NCI-H2196 (cell line): ENCODE measurements at regions not wholly inside any gene's neighbourhood (a gene's known extent, or its start where the extent isn't known, plus 50 kb on each side); places are given as distances from the start of the nearest gene placed in this dataset.

Experiments used
- DNase-seq: peaks from one replicate; lab custom pipeline; 2025; ENCODE audit not compliant: unreplicated experiment; lab: John Stamatoyannopoulos, UW

GRCh38 chr10:9654261-9654660 lies 1363.4 kb upstream of the CELF2 start:
- DNase-seq, result no peak

GRCh38 chr10:9656386-9656785 lies 1361.3 kb upstream of the CELF2 start:
- DNase-seq, result no peak

- no peak for DNase-seq
Observed at GRCh38 chr10:9656996-9657395, 1360.7 kb upstream of the CELF2 start.

- no peak for DNase-seq
Observed at GRCh38 chr10:9657530-9657929, 1360.1 kb upstream of the CELF2 start.

- DNase-seq, result no peak
Observed at GRCh38 chr10:9668411-9668810, 1349.3 kb upstream of the CELF2 start.

GRCh38 chr10:9670911-9671310 lies 1346.8 kb upstream of the CELF2 start:
- no peak for DNase-seq

GRCh38 chr10:9681655-9682054 lies 1336.0 kb upstream of the CELF2 start:
- DNase-seq, result no peak

GRCh38 chr10:9682802-9683201 lies 1334.9 kb upstream of the CELF2 start:
- DNase-seq, result no peak

- no peak for DNase-seq
Observed at GRCh38 chr10:9684186-9684585, 1333.5 kb upstream of the CELF2 start.

GRCh38 chr10:9685596-9685995 lies 1332.1 kb upstream of the CELF2 start:
- DNase-seq, result no peak

GRCh38 chr10:9688711-9689110 lies 1329.0 kb upstream of the CELF2 start:
- no peak for DNase-seq

GRCh38 chr10:9707216-9707615 lies 1310.5 kb upstream of the CELF2 start:
- no peak for DNase-seq

GRCh38 chr10:9709849-9710248 lies 1307.8 kb upstream of the CELF2 start:
- no peak for DNase-seq

- no peak for DNase-seq
Observed at GRCh38 chr10:9712393-9712792, 1305.3 kb upstream of the CELF2 start.

GRCh38 chr10:9719246-9719645 lies 1298.4 kb upstream of the CELF2 start:
- DNase-seq, result no peak

- no peak for DNase-seq
Observed at GRCh38 chr10:9733766-9734165, 1283.9 kb upstream of the CELF2 start.

GRCh38 chr10:9734218-9734617 lies 1283.5 kb upstream of the CELF2 start:
- no peak for DNase-seq

- no peak for DNase-seq
Observed at GRCh38 chr10:9735731-9736130, 1281.9 kb upstream of the CELF2 start.

- DNase-seq, result no peak
Observed at GRCh38 chr10:9743639-9744038, 1274.0 kb upstream of the CELF2 start.

- no peak for DNase-seq
Observed at GRCh38 chr10:9745158-9745557, 1272.5 kb upstream of the CELF2 start.

- DNase-seq, result no peak
Observed at GRCh38 chr10:9757176-9757575, 1260.5 kb upstream of the CELF2 start.

GRCh38 chr10:9759596-9759995 lies 1258.1 kb upstream of the CELF2 start:
- DNase-seq, result no peak

- no peak for DNase-seq
Observed at GRCh38 chr10:9762966-9763656, 1254.6 kb upstream of the CELF2 start.
